ENCODE measurements at regions not wholly inside any gene's neighbourhood (a gene's known extent, or its start where the extent isn't known, plus 50 kb on each side); places are given as distances from the start of the nearest gene placed in this dataset.

DNA sequence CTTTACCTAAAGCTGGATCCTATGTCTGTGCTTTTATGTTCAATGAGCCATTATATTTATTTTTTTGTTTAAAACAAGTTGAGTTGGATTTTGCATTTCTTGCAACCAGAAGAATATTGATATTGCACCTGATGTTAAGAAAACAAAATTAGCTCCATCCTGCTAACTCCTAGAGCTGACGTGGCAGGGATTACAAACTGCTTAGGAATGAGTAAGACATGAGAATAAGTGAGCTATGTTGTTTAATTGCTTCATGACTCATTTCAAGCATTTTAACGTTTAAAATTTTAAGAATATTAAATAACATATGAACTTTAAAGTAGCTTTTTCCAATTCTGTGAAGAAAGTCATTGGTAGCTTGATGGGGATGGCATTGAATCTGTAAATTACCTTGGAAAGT lies 663.5 kb downstream of the EPM2A start:
- H3K9me3 ChIP-seq = no peaks in the 10 kb centered on the region
- H3K27me3 ChIP-seq = no peaks in the 10 kb centered on the region
- peaks cover 22% of the 10 kb centered on the region for H3K4me1 ChIP-seq
- no peak for TF ChIP-seq CTCF (IDR thresholded peaks at IDR 0.05; ENCODE audit: low read depth, low read length)
- H3K36me3 ChIP-seq = no peaks in the 10 kb centered on the region
- H3K4me3 ChIP-seq (ENCODE audit: low read depth, low read length) = no peak overlapping the region
- DNase-seq = no peak

- DNase-seq = no peak
- Histone ChIP-seq H3K27me3 (no peaks in the 10 kb centered on the region), H3K4me1 (peaks cover 9% of the 10 kb centered on the region), H3K9me3 (no peaks in the 10 kb centered on the region), H3K36me3 (no peaks in the 10 kb centered on the region), H3K4me3 (ENCODE audit: low read depth, low read length) (no peak overlapping the region)
- no peak for TF ChIP-seq CTCF (IDR thresholded peaks at IDR 0.05; ENCODE audit: low read depth, low read length)
Measured at GRCh38 chr6:145073811-145074210, 661.5 kb downstream of the EPM2A start.

DNA sequence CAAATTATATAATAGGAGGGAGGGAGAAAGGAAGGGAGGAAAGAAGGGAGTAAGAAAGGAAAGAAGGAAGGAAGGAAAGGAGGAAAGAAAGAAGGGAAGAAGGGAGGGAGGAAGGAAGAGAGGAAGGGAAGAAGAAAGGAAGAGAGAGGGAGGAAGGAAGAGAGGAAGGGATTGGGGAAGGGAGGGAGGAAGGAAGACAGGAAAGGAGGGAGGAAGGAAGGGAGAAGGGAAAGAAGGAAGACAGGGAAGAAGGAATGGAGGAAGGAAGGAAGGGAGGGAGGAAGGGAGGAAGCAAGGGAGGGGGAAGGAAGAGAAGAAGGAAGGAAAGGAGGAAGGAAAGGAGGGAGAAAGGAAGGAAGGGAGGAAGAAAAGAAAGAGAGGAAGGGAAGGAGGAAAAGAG lies 660.5 kb downstream of the EPM2A start:
- Histone ChIP-seq H3K9me3 (no peaks in the 10 kb centered on the region), H3K27me3 (no peaks in the 10 kb centered on the region), H3K4me3 (ENCODE audit: low read depth, low read length) (no peak overlapping the region), H3K4me1 (peaks cover 3% of the 10 kb centered on the region; the same call in 1 of the 2 replicates), H3K36me3 (no peaks in the 10 kb centered on the region)
- no peak for TF ChIP-seq CTCF (IDR thresholded peaks at IDR 0.05; ENCODE audit: low read depth, low read length)
- no peak for DNase-seq

- no peaks in the 10 kb centered on the region for H3K27me3 ChIP-seq
- no peaks in the 10 kb centered on the region for H3K36me3 ChIP-seq
- no peak overlapping the region for H3K4me3 ChIP-seq (ENCODE audit: low read depth, low read length)
- no peaks in the 10 kb centered on the region for H3K9me3 ChIP-seq
- peak; percentile 41 for TF ChIP-seq CTCF (IDR thresholded peaks at IDR 0.05; ENCODE audit: low read depth, low read length)
- H3K4me1 ChIP-seq = no peaks in the 10 kb centered on the region
- DNase-seq = no peak
Measured at GRCh38 chr6:145075425-145075824, 659.9 kb downstream of the EPM2A start.

- TF ChIP-seq CTCF (IDR thresholded peaks at IDR 0.05; ENCODE audit: low read depth, low read length) = no peak
- DNase-seq = no peak
- no peaks in the 10 kb centered on the region for H3K4me1 ChIP-seq
Measured at GRCh38 chr6:145076115-145076841, 659.0 kb downstream of the EPM2A start.

DNA sequence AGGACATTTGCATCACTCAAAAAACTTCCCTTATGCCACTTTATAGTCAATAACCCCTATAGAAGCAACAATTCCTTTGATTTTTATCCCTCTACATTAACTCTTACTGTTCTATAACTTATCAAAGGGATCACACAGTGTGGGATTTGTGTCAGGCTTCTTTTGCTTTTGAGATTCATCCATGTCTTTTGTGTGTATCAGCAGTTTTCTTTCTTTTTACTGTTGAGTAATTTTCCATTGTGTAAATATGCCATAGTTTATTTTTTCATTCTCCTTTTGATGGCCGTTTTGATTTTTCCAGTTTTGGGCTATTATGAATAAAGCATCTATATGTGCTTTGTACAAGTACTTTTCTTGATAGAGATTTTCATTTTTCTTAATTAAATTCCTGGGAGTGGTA lies 657.9 kb downstream of the EPM2A start:
- Histone ChIP-seq H3K4me3 (ENCODE audit: low read depth, low read length) (no peak overlapping the region), H3K27me3 (no peaks in the 10 kb centered on the region), H3K9me3 (no peaks in the 10 kb centered on the region), H3K36me3 (no peaks in the 10 kb centered on the region), H3K4me1 (no peaks in the 10 kb centered on the region)
- no peak for DNase-seq
- TF ChIP-seq CTCF (IDR thresholded peaks at IDR 0.05; ENCODE audit: low read depth, low read length) = no peak

More at GRCh38 chr6:145076115-145076841, 659.0 kb downstream of the EPM2A start:
- no peaks in the 10 kb centered on the region for H3K27me3 ChIP-seq
- H3K4me3 ChIP-seq (ENCODE audit: low read depth, low read length) = no peak overlapping the region
- no peaks in the 10 kb centered on the region for H3K9me3 ChIP-seq
- H3K36me3 ChIP-seq = no peaks in the 10 kb centered on the region
